AG20443 (cell line): ENCODE measurements at regions not wholly inside any gene's neighbourhood (a gene's known extent, or its start where the extent isn't known, plus 50 kb on each side); places are given as distances from the start of the nearest gene placed in this dataset.
A peak's percentile ranks its signal among the peaks of the same experiment; 100 is the strongest.
"Not testable (repeated sequence)": the region's sequence is repeated elsewhere in the genome, so short reads cannot be mapped to it uniquely, and the experiment has no call there.

Experiments used
- DNase-seq: peaks from one replicate; pipeline ENCODE4 v3.0.0; 2012; ENCODE audit warnings: low spot score, mixed read lengths

- no peak for DNase-seq
These were observed 100.5 kb downstream of the SYF2 start for GRCh38 chr1:25131794-25132193.

GRCh38 chr1:25130895-25131294 lies 101.4 kb downstream of the SYF2 start:
- no peak for DNase-seq

GRCh38 chr1:25129380-25129779 lies 102.9 kb downstream of the SYF2 start:
- no peak for DNase-seq

GRCh38 chr1:25128121-25128621 lies 104.1 kb downstream of the SYF2 start:
- DNase-seq = no peak

- DNase-seq = no peak
These were observed 105.7 kb downstream of the SYF2 start for GRCh38 chr1:25126562-25126961.

- no peak for DNase-seq
These were observed 108.8 kb downstream of the SYF2 start for GRCh38 chr1:25123551-25123950.

- DNase-seq = no peak
These were observed 109.6 kb downstream of the SYF2 start for GRCh38 chr1:25122747-25123146.

- no peak for DNase-seq
These were observed 112.0 kb downstream of the SYF2 start for GRCh38 chr1:25120281-25120680.

GRCh38 chr1:25118546-25118945 lies 113.8 kb downstream of the SYF2 start:
- DNase-seq = no peak

GRCh38 chr1:25117233-25117823 lies 115.0 kb downstream of the SYF2 start:
- no peak for DNase-seq

- DNase-seq = no peak
These were observed 115.5 kb downstream of the SYF2 start for GRCh38 chr1:25116832-25117231.

- DNase-seq = not testable (repeated sequence)
These were observed 116.2 kb downstream of the SYF2 start for GRCh38 chr1:25116117-25116516.

GRCh38 chr1:25113731-25114130 lies 118.6 kb downstream of the SYF2 start:
- no peak for DNase-seq

GRCh38 chr1:25113086-25113485 lies 119.2 kb downstream of the SYF2 start:
- DNase-seq = no peak

- no peak for DNase-seq
These were observed 119.9 kb downstream of the SYF2 start for GRCh38 chr1:25112400-25112799.

- no peak for DNase-seq
These were observed 120.6 kb downstream of the SYF2 start for GRCh38 chr1:25111706-25112105.

- DNase-seq = no peak
These were observed 121.8 kb downstream of the SYF2 start for GRCh38 chr1:25110485-25110884.

GRCh38 chr1:25110036-25110435 lies 122.3 kb downstream of the SYF2 start:
- no peak for DNase-seq

- no peak for DNase-seq
These were observed 122.8 kb downstream of the SYF2 start for GRCh38 chr1:25109531-25109951.

- peak; percentile 58 for DNase-seq
These were observed 124.7 kb downstream of the SYF2 start for GRCh38 chr1:25107643-25108010.

- DNase-seq = peak; percentile 49
These were observed 125.2 kb downstream of the SYF2 start for GRCh38 chr1:25106976-25107642.

GRCh38 chr1:25106352-25106751 lies 126.0 kb downstream of the SYF2 start:
- no peak for DNase-seq

- DNase-seq = no peak
These were observed 126.5 kb downstream of the SYF2 start for GRCh38 chr1:25105836-25106235.
